ENCODE measurements at regions not wholly inside any gene's neighbourhood (a gene's known extent, or its start where the extent isn't known, plus 50 kb on each side); places are given as distances from the start of the nearest gene placed in this dataset.

- no peak overlapping the region for H3K4me3 ChIP-seq (ENCODE audit: low read depth, poor library complexity, severe bottlenecking)
- TF ChIP-seq CTCF (IDR thresholded peaks at IDR 0.05) (no peak), POLR2A (IDR thresholded peaks at IDR 0.05) (no peak)
- intact Hi-C loops (cut with DNase I; ENCODE audit: low total_unique reads): no loop called here
- peak in 1 of 2 donors; percentile 86 for DNase-seq (ENCODE audit: low spot score in 2 of 2)
- 77% methylated on average over 32 of the region's 32 CpGs for WGBS, 2 donors
Observed at GRCh38 chr4:3389233-3390215, 52.2 kb upstream of the HGFAC start.

GRCh38 chr4:3390288-3390811 is 51.4 kb upstream of the HGFAC start:
- H3K4me3 ChIP-seq (ENCODE audit: low read depth, poor library complexity, severe bottlenecking): no peak overlapping the region
- intact Hi-C loops (cut with DNase I; ENCODE audit: low total_unique reads): no loop called here
- TF ChIP-seq POLR2A (IDR thresholded peaks at IDR 0.05): no peak
- no peak for TF ChIP-seq CTCF (IDR thresholded peaks at IDR 0.05)
- WGBS, 2 donors: 58 to 80% methylated on average over 24 of the region's 24 CpGs
- DNase-seq (ENCODE audit: low spot score in 2 of 2): no peak

GRCh38 chr4:3391422-3391821 is 50.3 kb upstream of the HGFAC start:
- intact Hi-C loops (cut with DNase I; ENCODE audit: low total_unique reads): no loop called here
- no peak overlapping the region for H3K4me3 ChIP-seq (ENCODE audit: low read depth, poor library complexity, severe bottlenecking)
- peak in 1 of 2 donors; percentile 79 for DNase-seq (ENCODE audit: low spot score in 2 of 2)
- 83 to 87% methylated on average over 9 of the region's 9 CpGs for WGBS, 2 donors
- TF ChIP-seq POLR2A (IDR thresholded peaks at IDR 0.05) (no peak), CTCF (IDR thresholded peaks at IDR 0.05) (no peak)

All from lower leg skin (tissue), 4 donors.